PC-9 (cell line): ENCODE measurements at regions not wholly inside any gene's neighbourhood (a gene's known extent, or its start where the extent isn't known, plus 50 kb on each side); places are given as distances from the start of the nearest gene placed in this dataset.

Experiments used
- BruUV-seq: library from RNA; stranded (reverse); fragments of 400-500 nt; replicated peaks from 2 replicates; lab custom pipeline; 2021; lab: Mats Ljungman, UMichigan
- CTCF ChIA-PET: fragments of 300-600 bp; sonication (Branson Sonifier 250); formaldehyde crosslinking; loops from one replicate; lab custom pipeline; 2022; ENCODE audit warnings: antibody characterized with exemption; lab: Charles Lee
- POLR2A ChIA-PET: fragments of 300-600 bp; sonication (Branson Sonifier 250); formaldehyde crosslinking; loops from one replicate; lab custom pipeline; 2022; ENCODE audit warnings: antibody characterized with exemption; ENCODE audit not compliant: unreplicated experiment; lab: Charles Lee
- DNase-seq, 2 experiments: peaks; one replicate each; pipeline versions ENCODE4 v3.0.0 to v3.0.0-alpha.2; 2015 to 2022; ENCODE audit warnings: mixed read lengths in 1 of 2
- H2AFZ ChIP-seq: fragments of 200-600 bp; sonication (generic); 2 replicates; pipeline ENCODE4 v1.8.1; 2017; ENCODE audit warnings: antibody characterized with exemption
- H3F3A ChIP-seq: fragments of 200-600 bp; sonication (generic); 2 replicates; pipeline ENCODE4 v1.8.1; 2017; ENCODE audit warnings: antibody characterized with exemption, mild to moderate bottlenecking, low read depth; ENCODE audit not compliant: insufficient read depth
- H3K27ac ChIP-seq: fragments of 200-600 bp; sonication (generic); 2 replicates; pipeline ENCODE4 v1.6.1; 2016; ENCODE audit warnings: mixed run types
- H3K27me3 ChIP-seq: fragments of 200-600 bp; sonication (generic); 2 replicates; pipeline ENCODE4 v1.6.1; 2016; ENCODE audit warnings: low read depth, mixed run types; ENCODE audit not compliant: insufficient read depth
- H3K36me3 ChIP-seq: fragments of 200-600 bp; sonication (generic); 2 replicates; pipeline ENCODE4 v1.6.1; 2016; ENCODE audit warnings: low read depth, mixed run types
- H3K4me1 ChIP-seq: fragments of 200-600 bp; sonication (generic); replicated peaks from 2 replicates; pipeline ENCODE4 v1.6.1; 2016; ENCODE audit warnings: mixed run types; ENCODE audit not compliant: insufficient read depth
- H3K4me2 ChIP-seq: fragments of 200-600 bp; sonication (generic); 2 replicates; pipeline ENCODE4 v1.6.1; 2017; ENCODE audit warnings: mixed run types
- H3K4me3 ChIP-seq: fragments of 200-600 bp; sonication (generic); 2 replicates; pipeline ENCODE4 v1.6.1; 2016; ENCODE audit warnings: mixed run types
- H3K79me2 ChIP-seq: fragments of 200-600 bp; sonication (generic); 2 replicates; pipeline ENCODE4 v1.6.1; 2017; ENCODE audit warnings: low read depth, mixed run types
- H3K9me2 ChIP-seq: fragments of 200-600 bp; sonication (generic); 2 replicates; pipeline ENCODE4 v1.8.1; 2017; ENCODE audit warnings: mild to moderate bottlenecking; ENCODE audit not compliant: insufficient read depth
- H3K9me3 ChIP-seq: fragments of 200-600 bp; sonication (generic); 2 replicates; pipeline ENCODE4 v1.8.1; 2016; ENCODE audit warnings: low read depth; ENCODE audit not compliant: insufficient read depth
- H4K20me1 ChIP-seq: fragments of 200-600 bp; sonication (generic); 2 replicates; pipeline ENCODE4 v1.8.1; 2017; ENCODE audit not compliant: insufficient read depth
- EZH2 ChIP-seq: fragments of 200-600 bp; sonication (generic); IDR thresholded peaks from 2 replicates; pipeline ENCODE4 v1.8.0; 2017; ENCODE audit warnings: antibody characterized with exemption, low read depth
- intact Hi-C: fragments of 100-400 bp; cut with micrococcal nuclease; formaldehyde crosslinking; loops from one replicate; pipeline ENCODE4 v1.10.0; 2022; ENCODE audit not compliant: unreplicated experiment
- TF ChIP-seq, protein P1 (sequence below): fragments of 200-600 bp; sonication (generic); conservative IDR thresholded peaks from 2 replicates; pipeline ENCODE4 v1.6.1; 2017; ENCODE audit warnings: mixed run types, antibody characterized with exemption, mild to moderate bottlenecking, moderate library complexity

DNA sequence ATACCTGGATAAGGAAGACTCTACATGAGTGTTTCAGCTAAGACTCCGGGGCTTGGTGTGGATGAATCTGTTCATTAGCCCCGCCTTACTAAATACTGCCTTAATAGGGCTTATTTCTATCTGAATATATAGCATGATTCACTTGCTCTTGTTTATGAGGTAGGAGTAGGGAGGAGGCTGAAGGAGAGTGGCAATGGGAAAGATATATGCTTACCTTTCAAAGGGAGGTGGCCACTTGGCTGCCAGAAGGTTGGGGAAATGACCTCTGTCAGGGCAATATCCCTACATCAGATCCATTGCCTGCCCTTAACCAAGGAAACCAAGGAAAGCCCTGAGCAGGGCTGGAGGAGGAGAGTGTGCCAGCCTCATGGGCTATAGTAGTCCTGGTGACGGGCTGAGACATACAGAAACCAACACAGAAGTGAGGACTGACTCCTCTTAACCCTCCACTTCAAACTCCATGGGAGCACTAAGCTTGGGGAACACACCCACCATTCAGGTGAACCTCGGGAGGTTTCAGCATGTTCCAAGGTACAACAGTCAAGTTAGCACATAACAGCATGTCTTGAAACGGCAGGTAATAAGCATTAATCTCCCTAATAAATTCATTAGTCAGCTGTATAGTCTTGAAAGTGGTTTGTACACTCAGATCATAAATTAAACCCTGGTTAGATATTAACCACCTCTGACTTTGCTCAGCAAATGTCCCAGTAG is 80.1 kb downstream of the EOMES start:
- H3K79me2 ChIP-seq = no peaks in the 10 kb centered on the region
- H3K4me2 ChIP-seq = no peak overlapping the region
- no peaks in the 10 kb centered on the region for H4K20me1 ChIP-seq
- no peaks in the 10 kb centered on the region for H3K9me2 ChIP-seq
- no peaks in the 10 kb centered on the region; the same call in 1 of the 2 replicates for H3F3A ChIP-seq
- H3K27me3 ChIP-seq = no peaks in the 10 kb centered on the region
- no peaks in the 10 kb centered on the region for H3K36me3 ChIP-seq
- DNase-seq = no peak
- BruUV-seq = no TSS peak
- no peak overlapping the region for H3K27ac ChIP-seq
- ChIA-PET CTCF (no interaction called here), POLR2A (no interaction called here)
- H2AFZ ChIP-seq = no peak overlapping the region
- H3K9me3 ChIP-seq = no peaks in the 10 kb centered on the region
- intact Hi-C loops = no loop called here
- H3K4me1 ChIP-seq = no peaks in the 10 kb centered on the region
- H3K4me3 ChIP-seq = no peak overlapping the region
- TF ChIP-seq, protein P1, sequence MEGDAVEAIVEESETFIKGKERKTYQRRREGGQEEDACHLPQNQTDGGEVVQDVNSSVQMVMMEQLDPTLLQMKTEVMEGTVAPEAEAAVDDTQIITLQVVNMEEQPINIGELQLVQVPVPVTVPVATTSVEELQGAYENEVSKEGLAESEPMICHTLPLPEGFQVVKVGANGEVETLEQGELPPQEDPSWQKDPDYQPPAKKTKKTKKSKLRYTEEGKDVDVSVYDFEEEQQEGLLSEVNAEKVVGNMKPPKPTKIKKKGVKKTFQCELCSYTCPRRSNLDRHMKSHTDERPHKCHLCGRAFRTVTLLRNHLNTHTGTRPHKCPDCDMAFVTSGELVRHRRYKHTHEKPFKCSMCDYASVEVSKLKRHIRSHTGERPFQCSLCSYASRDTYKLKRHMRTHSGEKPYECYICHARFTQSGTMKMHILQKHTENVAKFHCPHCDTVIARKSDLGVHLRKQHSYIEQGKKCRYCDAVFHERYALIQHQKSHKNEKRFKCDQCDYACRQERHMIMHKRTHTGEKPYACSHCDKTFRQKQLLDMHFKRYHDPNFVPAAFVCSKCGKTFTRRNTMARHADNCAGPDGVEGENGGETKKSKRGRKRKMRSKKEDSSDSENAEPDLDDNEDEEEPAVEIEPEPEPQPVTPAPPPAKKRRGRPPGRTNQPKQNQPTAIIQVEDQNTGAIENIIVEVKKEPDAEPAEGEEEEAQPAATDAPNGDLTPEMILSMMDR = no peak
- TF ChIP-seq EZH2 = no peak

DNA sequence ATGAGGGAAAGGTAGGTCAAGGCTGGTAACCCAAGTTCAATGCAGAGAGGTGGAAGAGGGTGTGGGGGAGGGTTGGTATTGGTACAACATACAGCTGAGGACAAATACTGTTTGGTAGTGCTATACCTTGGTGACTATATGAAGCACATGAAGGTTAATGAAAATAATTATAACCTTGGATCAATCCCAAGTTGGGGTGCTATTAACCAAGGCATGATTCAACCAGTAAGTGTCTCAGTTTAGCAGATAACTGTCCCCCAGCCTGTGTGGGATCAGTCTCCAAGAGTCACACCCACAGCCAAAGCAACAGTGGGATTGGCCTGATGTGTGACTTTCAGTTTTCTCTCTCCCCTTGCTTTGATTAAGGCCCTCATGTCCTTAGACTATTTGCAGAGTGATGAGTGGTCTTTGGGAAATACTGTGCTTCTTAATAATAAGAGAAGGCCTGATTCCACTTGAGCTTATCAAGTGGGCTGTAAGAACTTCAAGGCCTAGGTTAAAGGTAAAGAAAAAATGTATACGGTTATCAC is 80.8 kb downstream of the EOMES start:
- H3F3A ChIP-seq = no peaks in the 10 kb centered on the region; the same call in 1 of the 2 replicates
- no peak overlapping the region for H2AFZ ChIP-seq
- ChIA-PET CTCF (no interaction called here), POLR2A (no interaction called here)
- DNase-seq = no peak
- no peaks in the 10 kb centered on the region for H3K79me2 ChIP-seq
- no TSS peak for BruUV-seq
- no peaks in the 10 kb centered on the region for H3K4me1 ChIP-seq
- H3K36me3 ChIP-seq = no peaks in the 10 kb centered on the region
- no peaks in the 10 kb centered on the region for H3K9me2 ChIP-seq
- no peak overlapping the region for H3K4me3 ChIP-seq
- no peak overlapping the region for H3K27ac ChIP-seq
- H3K27me3 ChIP-seq = no peaks in the 10 kb centered on the region
- no peaks in the 10 kb centered on the region for H3K9me3 ChIP-seq
- H4K20me1 ChIP-seq = no peaks in the 10 kb centered on the region
- no peak for TF ChIP-seq EZH2
- TF ChIP-seq, protein P1 = no peak
- intact Hi-C loops = no loop called here
- no peak overlapping the region for H3K4me2 ChIP-seq

DNA sequence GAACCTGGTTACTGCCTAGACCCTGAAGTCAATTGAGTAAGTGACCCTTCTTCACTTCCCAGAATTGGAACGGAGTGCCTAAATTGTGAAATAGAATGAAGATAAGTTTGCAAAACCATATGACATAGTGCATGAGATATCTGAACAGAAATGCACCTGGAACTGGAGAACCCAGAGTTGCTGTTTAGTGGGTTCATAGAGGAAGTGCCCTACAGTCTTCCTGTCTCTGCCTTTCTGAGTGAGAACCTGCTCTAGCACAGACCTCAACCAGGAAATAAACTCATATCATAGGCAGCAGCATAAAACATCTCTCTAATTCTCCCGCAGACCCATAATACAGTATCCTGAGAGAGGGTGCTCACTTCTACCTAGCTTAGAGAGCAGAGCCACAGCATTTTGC is 82.9 kb downstream of the EOMES start:
- no peaks in the 10 kb centered on the region for H3K79me2 ChIP-seq
- H3K36me3 ChIP-seq = no peaks in the 10 kb centered on the region
- no peaks in the 10 kb centered on the region for H3K9me3 ChIP-seq
- POLR2A ChIA-PET = no interaction called here
- H4K20me1 ChIP-seq = no peaks in the 10 kb centered on the region
- H3F3A ChIP-seq = no peaks in the 10 kb centered on the region; the same call in 1 of the 2 replicates
- H3K27me3 ChIP-seq = no peaks in the 10 kb centered on the region
- H3K9me2 ChIP-seq = no peaks in the 10 kb centered on the region
- intact Hi-C loops = no loop called here
- H3K4me3 ChIP-seq = no peak overlapping the region
- H2AFZ ChIP-seq = no peak overlapping the region
- BruUV-seq = no TSS peak
- no peak overlapping the region for H3K27ac ChIP-seq
- no peak for TF ChIP-seq EZH2
- TF ChIP-seq, protein P1 = no peak
- no peaks in the 10 kb centered on the region for H3K4me1 ChIP-seq
- no peak overlapping the region for H3K4me2 ChIP-seq
- CTCF ChIA-PET = no interaction called here
- DNase-seq = no peak
